GM23248 (cell line): ENCODE measurements at regions not wholly inside any gene's neighbourhood (a gene's known extent, or its start where the extent isn't known, plus 50 kb on each side); places are given as distances from the start of the nearest gene placed in this dataset.

ENCODE experiments used
- DNase-seq: peaks from one replicate; pipeline ENCODE4 v3.0.0-alpha.2; 2015
- H2AFZ ChIP-seq: fragments of 200-600 bp; sonication (generic); 2 replicates; pipeline ENCODE4 v1.6.1; 2016; ENCODE audit warnings: antibody characterized with exemption
- H3F3A ChIP-seq: fragments of 200-600 bp; sonication (generic); 2 replicates; pipeline ENCODE4 v1.6.1; 2016; ENCODE audit warnings: mild to moderate bottlenecking, antibody characterized with exemption, mixed run types; ENCODE audit not compliant: insufficient read depth
- H3K27ac ChIP-seq: fragments of 200-600 bp; sonication (generic); 2 replicates; pipeline ENCODE4 v1.5.1; 2016; ENCODE audit warnings: mild to moderate bottlenecking
- H3K27me3 ChIP-seq: fragments of 200-600 bp; sonication (generic); replicated peaks from 2 replicates; pipeline ENCODE4 v1.6.1; 2016; ENCODE audit warnings: mild to moderate bottlenecking; ENCODE audit not compliant: insufficient read depth
- H3K36me3 ChIP-seq: fragments of 200-600 bp; sonication (generic); 2 replicates; pipeline ENCODE4 v1.6.1; 2016; ENCODE audit warnings: low read depth, mild to moderate bottlenecking
- H3K4me1 ChIP-seq: fragments of 200-600 bp; sonication (generic); 2 replicates; pipeline ENCODE4 v1.6.1; 2016; ENCODE audit warnings: mild to moderate bottlenecking; ENCODE audit not compliant: insufficient read depth
- H3K4me2 ChIP-seq: fragments of 200-600 bp; sonication (generic); one replicate; pipeline ENCODE4 v1.6.1; 2016; ENCODE audit warnings: mild to moderate bottlenecking; ENCODE audit not compliant: unreplicated experiment
- H3K4me3 ChIP-seq: fragments of 200-600 bp; sonication (generic); 2 replicates; pipeline ENCODE4 v1.5.1; 2016; ENCODE audit warnings: mild to moderate bottlenecking
- H3K79me2 ChIP-seq: fragments of 200-600 bp; sonication (generic); 2 replicates; pipeline ENCODE4 v1.6.1; 2016; ENCODE audit warnings: mild to moderate bottlenecking; ENCODE audit not compliant: insufficient read depth
- H3K9ac ChIP-seq: fragments of 200-600 bp; sonication (generic); 2 replicates; pipeline ENCODE4 v1.6.1; 2016; ENCODE audit warnings: mild to moderate bottlenecking
- H3K9me2 ChIP-seq: fragments of 200-600 bp; sonication (generic); 2 replicates; pipeline ENCODE4 v1.6.1; 2016; ENCODE audit warnings: mixed run types, mild to moderate bottlenecking, moderate library complexity; ENCODE audit not compliant: insufficient read depth
- H3K9me3 ChIP-seq: fragments of 200-600 bp; sonication (generic); one replicate; pipeline ENCODE4 v1.6.1; 2017; ENCODE audit warnings: low read depth
- H4K20me1 ChIP-seq: fragments of 200-600 bp; sonication (generic); 2 replicates; pipeline ENCODE4 v1.6.0; 2016; ENCODE audit not compliant: insufficient read depth
- EZH2 ChIP-seq: fragments of 200-600 bp; sonication (generic); IDR thresholded peaks from 2 replicates; pipeline ENCODE4 v1.6.1; 2018; ENCODE audit warnings: antibody characterized with exemption, mild to moderate bottlenecking; ENCODE audit not compliant: insufficient read depth, poor library complexity, severe bottlenecking
- EZH2phosphoT487 ChIP-seq: fragments of 200-600 bp; sonication (generic); IDR thresholded peaks from 2 replicates; pipeline ENCODE4 v1.6.1; 2018; ENCODE audit warnings: antibody characterized with exemption, moderate library complexity, mild to moderate bottlenecking, low read depth; ENCODE audit not compliant: insufficient read depth
- WGBS, 2 experiments: methylation state at CpG; one replicate each; pipeline ENCODE4 v1.1.6; 2015 to 2017; ENCODE audit warnings: low lambda C conversion rate in 2 of 2, low coverage in 1 of 2; ENCODE audit errors: missing lambda C conversion rate in 2 of 2; 5-methylcytosine and 5-hydroxymethylcytosine counted together
- in situ Hi-C: fragments of 300-500 bp; cut with MboI; formaldehyde crosslinking; loops from 2 replicates; pipeline ENCODE4 v1.15.0; 2020

DNA sequence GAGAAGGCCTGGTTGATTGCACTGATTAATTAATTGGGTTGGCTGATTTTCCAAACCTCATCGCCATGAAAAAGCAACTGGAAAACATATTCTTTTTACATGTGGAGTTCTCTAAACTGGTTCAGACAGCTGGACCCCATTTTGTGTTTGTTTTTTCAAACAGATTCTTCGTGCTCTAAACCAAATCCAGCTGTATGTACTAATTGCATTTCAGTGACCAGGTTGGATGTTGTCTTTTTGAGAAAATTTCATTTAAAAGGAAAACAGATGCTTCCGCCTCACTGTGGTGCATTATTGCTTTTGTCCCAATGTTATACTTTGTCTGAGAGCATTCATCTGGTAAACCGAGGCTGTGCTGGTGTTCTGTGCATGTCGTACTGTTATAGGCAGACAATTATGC lies 67.8 kb upstream of the LNX1 start:
- WGBS, 2 experiments = 33 to 40% methylated on average over 5 of the region's 5 CpGs
- no peaks in the 10 kb centered on the region for H3K36me3 ChIP-seq
- no peak overlapping the region for H3K4me3 ChIP-seq
- H3K27ac ChIP-seq = no peak overlapping the region
- in situ Hi-C loops = no loop called here
- no peak overlapping the region for H3K9ac ChIP-seq
- DNase-seq = no peak
- no peak overlapping the region for H3K4me2 ChIP-seq
- no peaks in the 10 kb centered on the region for H3K9me2 ChIP-seq
- H3K79me2 ChIP-seq = no peaks in the 10 kb centered on the region
- peaks cover 30% of the 10 kb centered on the region for H3K4me1 ChIP-seq
- H3F3A ChIP-seq = peaks cover 36% of the 10 kb centered on the region
- H3K9me3 ChIP-seq = no peaks in the 10 kb centered on the region
- no peaks in the 10 kb centered on the region for H4K20me1 ChIP-seq
- H3K27me3 ChIP-seq = no peaks in the 10 kb centered on the region
- TF ChIP-seq EZH2phosphoT487 (no peak), EZH2 (no peak)
- no peak overlapping the region for H2AFZ ChIP-seq

DNA sequence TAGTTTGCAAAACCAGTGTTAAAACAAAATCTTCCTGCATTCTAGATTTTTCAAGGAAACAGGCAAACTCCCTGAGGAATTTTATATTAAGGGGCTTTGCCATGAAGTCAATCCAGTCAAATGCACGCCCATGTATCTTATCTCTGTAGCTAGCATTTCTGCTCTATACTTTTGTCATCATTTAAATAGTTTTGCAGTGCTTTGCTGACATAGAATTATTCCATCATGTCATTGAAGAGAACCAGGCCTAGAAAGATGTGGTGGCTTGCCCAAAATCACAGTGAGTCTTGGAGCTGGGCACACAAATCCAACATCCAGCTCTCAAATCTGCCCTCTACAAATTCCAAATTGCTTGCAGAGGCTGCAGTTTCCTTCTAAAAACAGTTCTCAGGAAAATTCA lies 66.7 kb upstream of the LNX1 start:
- Histone ChIP-seq H3K4me3 (no peak overlapping the region), H3K9ac (no peak overlapping the region), H4K20me1 (no peaks in the 10 kb centered on the region), H3K4me1 (peaks cover 36% of the 10 kb centered on the region), H2AFZ (no peak overlapping the region), H3K9me3 (no peaks in the 10 kb centered on the region), H3K27ac (no peak overlapping the region), H3K4me2 (no peak overlapping the region), H3K27me3 (no peaks in the 10 kb centered on the region), H3F3A (peaks cover 38% of the 10 kb centered on the region), H3K9me2 (no peaks in the 10 kb centered on the region), H3K79me2 (no peaks in the 10 kb centered on the region), H3K36me3 (no peaks in the 10 kb centered on the region)
- in situ Hi-C loops = no loop called here
- TF ChIP-seq EZH2 = no peak
- TF ChIP-seq EZH2phosphoT487 = no peak
- WGBS, 2 experiments = 91 to 94% methylated on average over 1 of the region's 1 CpG
- no peak for DNase-seq

DNA sequence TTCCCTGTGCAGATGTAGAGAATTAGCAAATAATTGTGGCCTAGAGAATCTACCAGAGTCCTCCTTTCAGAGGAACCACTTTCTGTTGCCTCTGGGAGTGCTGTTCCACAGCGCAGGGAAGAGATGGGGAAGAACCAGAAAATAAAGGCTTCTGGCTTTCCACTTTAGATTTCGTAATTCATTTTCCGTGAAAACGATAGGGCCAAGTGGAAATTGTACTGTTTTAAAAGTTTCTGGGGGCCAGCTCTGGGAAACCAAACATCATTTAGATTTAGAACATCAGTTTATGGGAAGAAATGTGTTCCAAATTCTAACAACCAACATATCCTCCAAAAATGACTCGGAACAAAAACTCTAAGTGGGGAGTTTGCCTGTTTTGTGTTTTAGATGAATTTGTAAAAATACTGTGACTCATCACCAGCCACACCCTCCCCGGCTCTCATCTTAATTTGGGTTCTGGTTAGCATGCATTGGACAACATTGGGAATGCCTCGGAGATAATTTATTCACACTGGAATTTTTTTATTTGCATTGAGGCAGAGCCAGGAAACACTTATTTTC lies 65.2 kb upstream of the LNX1 start:
- H3K4me1 ChIP-seq = peaks cover 37% of the 10 kb centered on the region
- H3K27ac ChIP-seq = peak overlapping the region; percentile 84
- peak overlapping the region; percentile 71 for H3K9ac ChIP-seq
- 4% methylated on average over 7 of the region's 7 CpGs for WGBS, 2 experiments
- no peaks in the 10 kb centered on the region for H3K36me3 ChIP-seq
- peaks cover 38% of the 10 kb centered on the region for H3F3A ChIP-seq
- H3K4me2 ChIP-seq = peak overlapping the region; percentile 68
- TF ChIP-seq EZH2 (no peak), EZH2phosphoT487 (no peak)
- no peaks in the 10 kb centered on the region for H3K9me2 ChIP-seq
- peak overlapping the region; percentile 56 for H3K4me3 ChIP-seq
- H3K27me3 ChIP-seq = no peaks in the 10 kb centered on the region
- peak overlapping the region; percentile 81 for H2AFZ ChIP-seq
- in situ Hi-C loops = no loop called here
- no peaks in the 10 kb centered on the region for H4K20me1 ChIP-seq
- H3K79me2 ChIP-seq = no peaks in the 10 kb centered on the region
- no peaks in the 10 kb centered on the region for H3K9me3 ChIP-seq
- peak; percentile 86 for DNase-seq

DNA sequence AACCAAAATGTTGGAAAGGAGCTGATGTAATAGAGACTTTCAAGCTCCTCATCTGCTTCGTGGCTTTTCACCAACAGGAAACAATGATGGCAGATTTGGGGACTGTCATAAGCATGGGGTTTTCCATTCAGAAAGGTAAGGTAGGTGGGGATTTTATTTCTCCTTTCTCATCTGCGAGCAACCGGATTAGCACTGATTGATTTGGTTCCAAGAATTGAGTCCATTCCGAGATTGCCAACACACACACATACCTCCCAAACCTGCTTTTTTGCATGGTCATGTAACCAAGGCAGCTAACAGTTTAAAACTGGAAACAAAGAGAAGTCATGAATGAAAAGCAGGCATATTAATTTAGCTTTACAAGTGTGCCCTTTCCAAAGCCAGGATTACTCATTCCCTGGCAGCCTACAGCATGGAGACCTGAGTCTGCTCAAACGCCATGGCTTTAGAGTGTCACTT lies 63.0 kb upstream of the LNX1 start:
- TF ChIP-seq EZH2phosphoT487 = no peak
- Histone ChIP-seq H3K4me2 (peak overlapping the region; percentile 37), H4K20me1 (no peaks in the 10 kb centered on the region), H3K9ac (peak overlapping the region; percentile 41; the same call in 1 of the 2 replicates), H3F3A (peaks cover 38% of the 10 kb centered on the region), H3K4me1 (peaks cover 44% of the 10 kb centered on the region), H3K9me2 (no peaks in the 10 kb centered on the region), H3K36me3 (no peaks in the 10 kb centered on the region), H2AFZ (peak overlapping the region; percentile 81), H3K27ac (peak overlapping the region; percentile 84), H3K27me3 (no peaks in the 10 kb centered on the region), H3K9me3 (no peaks in the 10 kb centered on the region), H3K4me3 (no peak overlapping the region), H3K79me2 (no peaks in the 10 kb centered on the region)
- peak; percentile 79 for DNase-seq
- in situ Hi-C loops = no loop called here
- 14 to 18% methylated on average over 5 of the region's 5 CpGs for WGBS, 2 experiments

DNA sequence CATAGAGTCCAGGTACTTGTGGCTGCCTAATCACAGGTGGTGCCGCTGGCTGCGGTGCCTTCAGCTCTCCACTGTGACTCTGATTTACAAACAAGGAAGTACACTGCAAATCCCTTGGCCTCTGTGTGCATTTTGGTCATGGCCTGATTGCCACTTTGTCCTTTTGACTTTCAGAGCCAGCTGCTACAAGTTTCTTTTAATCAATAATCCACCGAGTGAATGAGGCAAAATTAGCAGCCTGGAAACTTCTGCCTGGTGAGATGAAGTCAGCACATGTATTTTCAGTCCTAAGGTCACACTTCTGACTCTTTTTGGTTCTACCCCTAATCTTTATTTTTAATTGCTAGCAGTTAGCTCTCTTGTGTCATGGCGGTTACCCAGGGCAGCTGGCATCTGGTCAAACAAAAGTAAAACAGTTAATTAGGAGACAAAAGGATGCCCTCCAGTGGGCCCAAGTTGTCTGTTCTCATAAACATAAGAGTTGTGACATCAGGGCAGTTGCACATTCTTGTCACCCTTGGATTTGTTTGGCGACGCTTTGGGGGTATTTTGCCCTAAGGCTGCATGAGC lies 62.3 kb upstream of the LNX1 start:
- Histone ChIP-seq H3K4me1 (peaks cover 44% of the 10 kb centered on the region), H2AFZ (no peak overlapping the region), H3K79me2 (no peaks in the 10 kb centered on the region), H3K36me3 (no peaks in the 10 kb centered on the region), H3F3A (peaks cover 38% of the 10 kb centered on the region), H3K9me3 (no peaks in the 10 kb centered on the region), H3K4me2 (peak overlapping the region; percentile 37), H4K20me1 (no peaks in the 10 kb centered on the region), H3K27ac (peak overlapping the region; percentile 84; the same call in 1 of the 2 replicates), H3K4me3 (no peak overlapping the region), H3K9ac (no peak overlapping the region), H3K27me3 (no peaks in the 10 kb centered on the region), H3K9me2 (no peaks in the 10 kb centered on the region)
- peak; percentile 28 for DNase-seq
- in situ Hi-C loops = no loop called here
- WGBS, 2 experiments = 82 to 88% methylated on average over 6 of the region's 6 CpGs
- TF ChIP-seq EZH2 (no peak), EZH2phosphoT487 (no peak)
